ENCODE measurements at regions not wholly inside any gene's neighbourhood (a gene's known extent, or its start where the extent isn't known, plus 50 kb on each side); places are given as distances from the start of the nearest gene placed in this dataset.

- no peak overlapping the region for H2BK5ac ChIP-seq (ENCODE audit: insufficient read length, low read length)
- H2BK120ac ChIP-seq (ENCODE audit: low read depth, low read length, poor library complexity, severe bottlenecking): no peak overlapping the region
- no peak overlapping the region for H3K4me3 Mint-ChIP-seq
- peaks cover 0 to 3% of the 10 kb centered on the region in 2 experiments; a peak in 2 of 4 replicates for H3K4me1 Mint-ChIP-seq
- no peak overlapping the region for H3K23ac ChIP-seq (ENCODE audit: insufficient read length, low read depth, low read length)
- no peak overlapping the region for H3K18ac ChIP-seq (ENCODE audit: insufficient read length, low read depth, low read length)
- no peak overlapping the region for H3K9ac ChIP-seq (ENCODE audit: extremely low read depth, insufficient read length, low read length)
- no peaks in the 10 kb centered on the region for H3K79me1 ChIP-seq (ENCODE audit: insufficient read depth, low read depth, low read length, poor library complexity, severe bottlenecking)
- H3K9me3 Mint-ChIP-seq: no peaks in the 10 kb centered on the region
- H3K4me1 ChIP-seq (ENCODE audit: insufficient read depth, low read length): no peaks in the 10 kb centered on the region
- no peak overlapping the region for H3T11ph ChIP-seq (ENCODE audit: low read length)
- no peaks in the 10 kb centered on the region for H3K27me3 ChIP-seq (ENCODE audit: insufficient read depth, low read length)
- no peaks in the 10 kb centered on the region for H3K23me2 ChIP-seq (ENCODE audit: insufficient read length, low read depth, low read length, poor library complexity, severe bottlenecking)
- no peak overlapping the region for H2BK12ac ChIP-seq (ENCODE audit: insufficient read length, low read depth, low read length)
- no peak overlapping the region for H2AFZ ChIP-seq (ENCODE audit: low read length)
- H2BK20ac ChIP-seq (ENCODE audit: low read depth, low read length, poor library complexity, severe bottlenecking): no peak overlapping the region
- H2BK15ac ChIP-seq (ENCODE audit: low read depth, low read length): no peak overlapping the region
- H4K91ac ChIP-seq (ENCODE audit: insufficient read length, low read depth, low read length): no peak overlapping the region
- no peak overlapping the region for H3K56ac ChIP-seq (ENCODE audit: insufficient read length, low read depth, low read length)
- no peak overlapping the region for H3K27ac Mint-ChIP-seq
- H3K4ac ChIP-seq (ENCODE audit: low read depth, low read length): no peak overlapping the region
- H2AK5ac ChIP-seq (ENCODE audit: insufficient read length, low read length): no peak overlapping the region
- no peaks in the 10 kb centered on the region for H3K9me3 ChIP-seq (ENCODE audit: control insufficient read depth, low read depth, low read length)
- H4K20me1 ChIP-seq (ENCODE audit: control insufficient read depth, insufficient read depth, insufficient read length): no peaks in the 10 kb centered on the region
- no peak overlapping the region for H3K27ac ChIP-seq (ENCODE audit: insufficient read length, low read depth, low read length)
- H4K5ac ChIP-seq (ENCODE audit: insufficient read length, low read depth, low read length): no peak overlapping the region
- H3K36me3 Mint-ChIP-seq (ENCODE audit: insufficient read depth in 1 of 3, low read depth in 3 of 3): no peaks in the 10 kb centered on the region
- no peaks in the 10 kb centered on the region for H3K27me3 Mint-ChIP-seq (ENCODE audit: low read depth)
- no peaks in the 10 kb centered on the region for H3K79me2 ChIP-seq (ENCODE audit: insufficient read depth, low read length)
- H3K14ac ChIP-seq (ENCODE audit: insufficient read depth, low read length): no peak overlapping the region
- no peak for TF ChIP-seq CTCF (conservative IDR thresholded peaks at IDR 0.05)
- no peak overlapping the region for H4K8ac ChIP-seq (replicated peaks; ENCODE audit: insufficient read length, low read depth, low read length)
- no peak overlapping the region for H3K4me2 ChIP-seq (ENCODE audit: insufficient read depth, insufficient read length, low read length)
- DNase-seq: no peak
These were observed 56.5 kb upstream of the FUT9 start for GRCh38 chr6:95959261-95959660.
